CD14-positive monocyte (primary cell): ENCODE measurements at regions not wholly inside any gene's neighbourhood (a gene's known extent, or its start where the extent isn't known, plus 50 kb on each side); places are given as distances from the start of the nearest gene placed in this dataset.

Experiments
- DNase-seq, 3 donors: peaks; one replicate each; pipeline ENCODE4 v3.0.0-alpha.2; 2011 to 2022
- H2AFZ ChIP-seq: 2 replicates; pipeline ENCODE4 v1.6.0; 2012; ENCODE audit warnings: mild to moderate bottlenecking, low read depth, low read length, inconsistent platforms; ENCODE audit not compliant: insufficient read depth, poor library complexity, severe bottlenecking
- H3K27ac ChIP-seq, 2 donors: 1 replicate in 1 of 2; 2 replicates in 1 of 2; pipeline ENCODE4 v1.5.1; 2012 to 2013; ENCODE audit warnings: low read length in 2 of 2, control low read depth in 1 of 2, inconsistent platforms in 1 of 2, low read depth in 1 of 2, mild to moderate bottlenecking in 1 of 2
- H3K27me3 ChIP-seq, 2 donors: one replicate each; pipeline versions ENCODE4 v1.6.0 to v1.6.1; 2011 to 2013; ENCODE audit warnings: low read length in 2 of 2; ENCODE audit not compliant: control insufficient read depth in 2 of 2, insufficient read depth in 2 of 2
- H3K36me3 ChIP-seq, 2 donors: replicated peaks in 1 of 2; 1 replicate in 1 of 2; 2 replicates in 1 of 2; pipeline versions ENCODE4 v1.5.1 to v1.6.1; 2012 to 2013; ENCODE audit warnings: low read length in 2 of 2, control low read depth in 1 of 2, inconsistent platforms in 1 of 2, mild to moderate bottlenecking in 1 of 2; ENCODE audit not compliant: insufficient read depth in 2 of 2, control insufficient read depth in 1 of 2
- H3K4me1 ChIP-seq, 2 donors: 1 replicate in 1 of 2; 2 replicates in 1 of 2; pipeline versions ENCODE4 v1.5.1 to v1.6.1; 2012 to 2013; ENCODE audit warnings: low read length in 2 of 2, control low read depth in 1 of 2, inconsistent platforms in 1 of 2, mild to moderate bottlenecking in 1 of 2, moderate library complexity in 1 of 2; ENCODE audit not compliant: insufficient read depth in 2 of 2, control insufficient read depth in 1 of 2
- H3K4me2 ChIP-seq: replicated peaks from 2 replicates; pipeline ENCODE3; 2012; ENCODE audit warnings: low read length, moderate library complexity, mild to moderate bottlenecking; ENCODE audit not compliant: poor library complexity, severe bottlenecking; ENCODE audit errors: extremely low read depth
- H3K4me3 ChIP-seq, 3 experiments: fragments of 200-600 bp in 1 of 3; sonication (generic) in 1 of 3; replicated peaks in 1 of 3; 1 replicate in 2 of 3; 2 replicates in 1 of 3; pipeline ENCODE4 v1.5.1; 2011 to 2013; ENCODE audit warnings: low read length in 3 of 3, mild to moderate bottlenecking in 3 of 3, control low read depth in 2 of 3, low read depth in 2 of 3, inconsistent platforms in 1 of 3, moderate library complexity in 1 of 3
- H3K79me2 ChIP-seq: 2 replicates; pipeline ENCODE4 v1.6.0; 2012; ENCODE audit warnings: mild to moderate bottlenecking, control low read depth, inconsistent platforms, low read length, moderate library complexity; ENCODE audit not compliant: insufficient read depth
- H3K9ac ChIP-seq: 2 replicates; pipeline ENCODE4 v1.6.0; 2017; ENCODE audit warnings: low read length, mild to moderate bottlenecking; ENCODE audit not compliant: insufficient read depth, poor library complexity, severe bottlenecking
- H3K9me3 ChIP-seq, 2 donors: replicated peaks in 1 of 2; 1 replicate in 1 of 2; 2 replicates in 1 of 2; pipeline versions ENCODE4 v1.5.1 to v1.6.1; 2012 to 2013; ENCODE audit warnings: low read length in 2 of 2, control low read depth in 1 of 2; ENCODE audit not compliant: control insufficient read depth in 1 of 2, insufficient read depth in 1 of 2
- H4K20me1 ChIP-seq: 2 replicates; pipeline ENCODE4 v1.6.0; 2012; ENCODE audit warnings: mild to moderate bottlenecking, low read length, control low read depth, moderate library complexity; ENCODE audit not compliant: insufficient read depth
- H3K27ac Mint-ChIP-seq, 7 donors: one replicate each; pipeline ENCODE4 v1.8.0; 2020; ENCODE audit warnings: mild to moderate bottlenecking in 7 of 7, mixed read lengths in 7 of 7, moderate library complexity in 6 of 7, inconsistent platforms in 2 of 7
- H3K27me3 Mint-ChIP-seq, 3 donors: one replicate each; pipeline ENCODE4 v1.8.0; 2021 to 2022; ENCODE audit warnings: low read depth in 3 of 3, mild to moderate bottlenecking in 3 of 3, mixed read lengths in 3 of 3, moderate library complexity in 3 of 3, inconsistent platforms in 1 of 3
- H3K36me3 Mint-ChIP-seq, 2 donors: one replicate each; pipeline ENCODE4 v1.8.0; 2020; ENCODE audit warnings: mixed read lengths in 2 of 2, inconsistent platforms in 1 of 2, mild to moderate bottlenecking in 1 of 2
- H3K4me1 Mint-ChIP-seq: one replicate; pipeline ENCODE4 v1.8.0; 2020; ENCODE audit warnings: mild to moderate bottlenecking, mixed read lengths
- H3K4me3 Mint-ChIP-seq, 2 donors: one replicate each; pipeline ENCODE4 v1.8.0; 2020; ENCODE audit warnings: mild to moderate bottlenecking in 2 of 2, mixed read lengths in 2 of 2, moderate library complexity in 1 of 2
- H3K9me3 Mint-ChIP-seq, 7 donors: one replicate each; pipeline ENCODE4 v1.8.0; 2020 to 2022; ENCODE audit warnings: mixed read lengths in 7 of 7, mild to moderate bottlenecking in 6 of 7, moderate library complexity in 6 of 7, inconsistent platforms in 2 of 7
- CTCF ChIP-seq: fragments of 200-600 bp; IDR thresholded peaks from one replicate; pipeline ENCODE4 v1.8.0; 2022; ENCODE audit warnings: antibody characterized with exemption, mild to moderate bottlenecking
- WGBS: methylation state at CpG from one replicate; pipeline ENCODE4 v1.1.5; 2013; ENCODE audit warnings: missing lambda C conversion rate; ENCODE audit not compliant: insufficient coverage; 5-methylcytosine and 5-hydroxymethylcytosine counted together
- intact Hi-C, 2 donors: fragments of 100-400 bp; cut with micrococcal nuclease; formaldehyde crosslinking; loops; one replicate each; pipeline versions ENCODE4 v1.15.0 to v1.15.1; 2023

- no peaks in the 10 kb centered on the region for H3K4me1 ChIP-seq
- no peaks in the 10 kb centered on the region for H3K4me1 Mint-ChIP-seq
- no peaks in the 10 kb centered on the region for H3K36me3 ChIP-seq
These were observed 1246.0 kb upstream of the CITED2 start for GRCh38 chr6:140620496-140620895.

DNA sequence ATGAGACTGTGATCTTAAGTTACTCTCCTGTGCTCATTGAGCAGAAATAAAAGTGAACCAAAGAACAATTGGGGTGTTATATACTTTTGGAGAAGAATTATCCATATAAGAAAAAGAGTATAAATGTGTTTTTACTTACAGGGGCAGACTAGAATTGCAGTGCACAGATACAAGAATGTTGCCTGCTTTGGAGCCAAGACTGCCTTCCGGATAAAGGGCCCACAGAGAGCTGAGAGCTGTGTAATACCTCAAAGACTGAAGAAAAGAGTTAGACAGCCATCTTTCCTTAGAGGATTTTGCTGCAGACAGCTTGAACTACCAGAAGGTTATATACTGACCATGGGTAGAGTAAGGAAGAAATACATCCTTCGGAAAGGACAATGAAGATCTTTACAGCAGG, 1235.5 kb upstream of the CITED2 start:
- intact Hi-C loops: no loop called here
- no peaks in the 10 kb centered on the region for H3K27me3 ChIP-seq
- H3K36me3 ChIP-seq: no peaks in the 10 kb centered on the region
- TF ChIP-seq CTCF: no peak
- no peaks in the 10 kb centered on the region for H3K4me1 ChIP-seq
- no peak overlapping the region for H3K9ac ChIP-seq
- no peak for DNase-seq
- Mint-ChIP-seq H3K4me3 (no peak overlapping the region), H3K4me1 (no peaks in the 10 kb centered on the region), H3K36me3 (no peaks in the 10 kb centered on the region), H3K27ac (no peak overlapping the region), H3K27me3 (no peaks in the 10 kb centered on the region), H3K9me3 (peaks cover 0 to 12% (median 0%) of the 10 kb centered on the region in 7 donors)
- no peak overlapping the region for H3K27ac ChIP-seq
- no peak overlapping the region for H3K4me3 ChIP-seq
- no peaks in the 10 kb centered on the region for H3K79me2 ChIP-seq
- no peaks in the 10 kb centered on the region for H4K20me1 ChIP-seq
- no peak overlapping the region for H2AFZ ChIP-seq
- no peak overlapping the region for H3K4me2 ChIP-seq
- WGBS: no CpG with 5 or more reads among the region's 2 CpGs
- no peaks in the 10 kb centered on the region for H3K9me3 ChIP-seq

More at GRCh38 chr6:140620496-140620895, 1246.0 kb upstream of the CITED2 start:
- no peak overlapping the region for H3K4me3 Mint-ChIP-seq
- intact Hi-C loops: no loop called here
- no peak overlapping the region for H3K4me2 ChIP-seq
- no peak overlapping the region for H2AFZ ChIP-seq
- TF ChIP-seq CTCF: no peak
- no peak overlapping the region for H3K27ac ChIP-seq
- H3K79me2 ChIP-seq: no peaks in the 10 kb centered on the region
- no peaks in the 10 kb centered on the region for H3K36me3 Mint-ChIP-seq
- H3K9ac ChIP-seq: no peak overlapping the region
- peaks cover 2 to 3% of the 10 kb centered on the region in 2 donors for H3K9me3 ChIP-seq
- no peak for DNase-seq
- H4K20me1 ChIP-seq: no peaks in the 10 kb centered on the region
- no peak overlapping the region for H3K27ac Mint-ChIP-seq
- H3K27me3 Mint-ChIP-seq: no peaks in the 10 kb centered on the region
- no peaks in the 10 kb centered on the region for H3K27me3 ChIP-seq
- H3K4me3 ChIP-seq: no peak overlapping the region
- WGBS: no CpG with 5 or more reads among the region's 1 CpG
- H3K9me3 Mint-ChIP-seq: peaks cover 3 to 9% (median 7%) of the 10 kb centered on the region in 7 donors
